Calu3 (cell line): ENCODE measurements at regions not wholly inside any gene's neighbourhood (a gene's known extent, or its start where the extent isn't known, plus 50 kb on each side); places are given as distances from the start of the nearest gene placed in this dataset.

Experiments used
- BruUV-seq: library from RNA; stranded (reverse); fragments of 400-500 nt; replicated peaks from 2 replicates; lab custom pipeline; 2021; lab: Mats Ljungman, UMichigan
- CTCF ChIA-PET: fragments of 300-600 bp; sonication (Branson Sonifier 250); formaldehyde crosslinking; loops from one replicate; lab custom pipeline; 2022; ENCODE audit warnings: antibody characterized with exemption; lab: Charles Lee
- DNase-seq: peaks from one replicate; pipeline ENCODE4 v3.0.0; 2022
- H3K27ac Mint-ChIP-seq: one replicate; pipeline ENCODE4 v1.8.0; 2022; ENCODE audit warnings: mixed read lengths; ENCODE audit not compliant: unreplicated experiment
- H3K27me3 Mint-ChIP-seq: one replicate; pipeline ENCODE4 v1.8.0; 2022; ENCODE audit warnings: mixed read lengths; ENCODE audit not compliant: unreplicated experiment
- H3K36me3 Mint-ChIP-seq: one replicate; pipeline ENCODE4 v1.8.0; 2022; ENCODE audit warnings: mild to moderate bottlenecking, moderate library complexity, mixed read lengths; ENCODE audit not compliant: insufficient read depth, unreplicated experiment
- H3K4me1 Mint-ChIP-seq: one replicate; pipeline ENCODE4 v1.8.0; 2022; ENCODE audit warnings: mild to moderate bottlenecking, low read depth, mixed read lengths; ENCODE audit not compliant: unreplicated experiment
- H3K4me3 Mint-ChIP-seq: one replicate; pipeline ENCODE4 v1.8.0; 2022; ENCODE audit warnings: mild to moderate bottlenecking, low read depth, moderate library complexity, mixed read lengths; ENCODE audit not compliant: unreplicated experiment
- H3K9me3 Mint-ChIP-seq: one replicate; pipeline ENCODE4 v1.8.0; 2022; ENCODE audit warnings: low read depth, mixed read lengths; ENCODE audit not compliant: unreplicated experiment
- CTCF ChIP-seq: fragments of 200-600 bp; IDR thresholded peaks from one replicate; pipeline ENCODE4 v1.8.0; 2022; ENCODE audit warnings: antibody characterized with exemption; ENCODE audit not compliant: unreplicated experiment
- intact Hi-C: fragments of 100-400 bp; cut with micrococcal nuclease; formaldehyde crosslinking; loops from one replicate; pipeline ENCODE4 v1.10.0; 2022; ENCODE audit not compliant: unreplicated experiment

- Mint-ChIP-seq H3K4me1 (no peaks in the 10 kb centered on the region), H3K36me3 (no peaks in the 10 kb centered on the region), H3K27me3 (no peaks in the 10 kb centered on the region), H3K27ac (no peak overlapping the region), H3K4me3 (no peak overlapping the region), H3K9me3 (peaks cover 26% of the 10 kb centered on the region)
- no peak for DNase-seq
- intact Hi-C loops, result no loop called here
- BruUV-seq, result no TSS peak
- TF ChIP-seq CTCF, result no peak
- CTCF ChIA-PET, result no interaction called here
Observed at GRCh38 chr5:158561562-158562190, 538.0 kb downstream of the EBF1 start.

DNA sequence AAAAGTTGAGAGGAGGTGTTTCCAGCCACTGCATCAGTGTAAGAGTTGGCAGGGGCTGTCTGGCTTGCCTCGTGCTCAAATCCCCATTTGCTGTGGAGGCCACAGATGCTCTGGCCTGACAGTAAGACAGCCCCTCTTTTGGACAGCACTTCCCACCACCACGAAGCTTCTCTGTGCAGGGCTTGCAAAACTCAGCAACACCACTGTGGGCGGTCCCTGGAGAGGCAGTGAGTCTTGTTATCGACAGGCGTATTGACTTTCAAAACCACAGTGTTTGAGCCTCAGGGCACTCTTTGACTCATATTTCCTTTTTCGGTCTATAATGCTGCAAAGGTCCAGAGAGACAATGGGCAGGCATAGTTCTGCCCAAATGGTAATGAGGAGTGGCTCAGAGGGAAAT lies 539.5 kb downstream of the EBF1 start:
- intact Hi-C loops, result no loop called here
- BruUV-seq, result no TSS peak
- Mint-ChIP-seq H3K4me1 (no peaks in the 10 kb centered on the region), H3K4me3 (no peak overlapping the region), H3K9me3 (peaks cover 27% of the 10 kb centered on the region), H3K27ac (no peak overlapping the region), H3K27me3 (no peaks in the 10 kb centered on the region), H3K36me3 (no peaks in the 10 kb centered on the region)
- no peak for TF ChIP-seq CTCF
- CTCF ChIA-PET, result no interaction called here
- DNase-seq, result peak; percentile 28

DNA sequence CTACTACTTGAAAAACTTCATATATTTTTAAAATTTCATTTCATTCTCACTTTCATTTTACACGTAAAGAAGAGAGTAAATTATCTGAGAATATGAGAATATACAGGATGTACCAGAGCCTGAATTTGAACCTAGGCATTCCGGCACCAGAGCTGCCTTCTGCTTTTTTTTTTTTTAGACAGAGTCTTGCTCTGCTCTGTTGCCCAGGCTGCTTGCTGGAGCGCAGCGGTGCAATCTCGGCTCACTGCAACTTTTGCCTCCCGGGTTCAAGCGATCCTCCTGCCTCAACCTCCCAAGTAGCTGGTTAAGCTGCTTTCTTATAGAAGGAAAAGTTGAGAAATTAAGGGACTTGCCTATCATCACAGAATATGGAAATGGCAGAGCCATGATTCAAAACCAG lies 540.1 kb downstream of the EBF1 start:
- BruUV-seq, result no TSS peak
- intact Hi-C loops, result no loop called here
- H3K27ac Mint-ChIP-seq, result no peak overlapping the region

DNA sequence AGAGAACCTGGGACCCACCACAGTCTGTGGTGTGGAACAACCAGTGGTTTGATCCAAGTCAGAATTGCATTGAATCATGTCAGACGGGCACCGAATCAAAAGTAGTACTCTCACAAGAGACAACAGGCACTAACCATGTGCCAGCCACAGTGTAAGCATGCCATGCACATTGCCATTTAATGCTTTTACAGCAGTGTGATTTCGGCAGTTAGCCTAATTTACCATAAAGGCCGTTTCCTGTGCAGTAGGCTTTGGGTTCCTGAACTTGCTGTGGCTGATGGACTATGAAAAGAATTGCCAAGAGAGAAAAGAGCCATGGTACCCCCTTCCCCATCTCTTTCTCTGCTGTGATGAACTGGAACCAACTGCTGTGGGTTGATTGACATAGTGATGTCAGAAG lies 540.6 kb downstream of the EBF1 start:
- Mint-ChIP-seq H3K9me3 (peaks cover 28% of the 10 kb centered on the region), H3K36me3 (no peaks in the 10 kb centered on the region), H3K27ac (no peak overlapping the region), H3K4me1 (no peaks in the 10 kb centered on the region), H3K4me3 (no peak overlapping the region), H3K27me3 (no peaks in the 10 kb centered on the region)
- intact Hi-C loops, result no loop called here
- DNase-seq, result no peak
- CTCF ChIA-PET, result no interaction called here
- TF ChIP-seq CTCF, result no peak
- BruUV-seq, result no TSS peak

More for the DNA sequence above, 540.1 kb downstream of the EBF1 start:
- no peaks in the 10 kb centered on the region for H3K36me3 Mint-ChIP-seq
- H3K27me3 Mint-ChIP-seq, result no peaks in the 10 kb centered on the region
- no peaks in the 10 kb centered on the region for H3K4me1 Mint-ChIP-seq
- H3K4me3 Mint-ChIP-seq, result no peak overlapping the region
- no peak for DNase-seq
- CTCF ChIA-PET, result no interaction called here
- no peak for TF ChIP-seq CTCF
- peaks cover 26% of the 10 kb centered on the region for H3K9me3 Mint-ChIP-seq
